NCI-H1694 (cell line): ENCODE measurements at regions not wholly inside any gene's neighbourhood (a gene's known extent, or its start where the extent isn't known, plus 50 kb on each side); places are given as distances from the start of the nearest gene placed in this dataset.
"Not testable (repeated sequence)": the region's sequence is repeated elsewhere in the genome, so short reads cannot be mapped to it uniquely, and the experiment has no call there.

Source experiments
- DNase-seq: peaks from one replicate; lab custom pipeline; 2025; lab: John Stamatoyannopoulos, UW

DNA sequence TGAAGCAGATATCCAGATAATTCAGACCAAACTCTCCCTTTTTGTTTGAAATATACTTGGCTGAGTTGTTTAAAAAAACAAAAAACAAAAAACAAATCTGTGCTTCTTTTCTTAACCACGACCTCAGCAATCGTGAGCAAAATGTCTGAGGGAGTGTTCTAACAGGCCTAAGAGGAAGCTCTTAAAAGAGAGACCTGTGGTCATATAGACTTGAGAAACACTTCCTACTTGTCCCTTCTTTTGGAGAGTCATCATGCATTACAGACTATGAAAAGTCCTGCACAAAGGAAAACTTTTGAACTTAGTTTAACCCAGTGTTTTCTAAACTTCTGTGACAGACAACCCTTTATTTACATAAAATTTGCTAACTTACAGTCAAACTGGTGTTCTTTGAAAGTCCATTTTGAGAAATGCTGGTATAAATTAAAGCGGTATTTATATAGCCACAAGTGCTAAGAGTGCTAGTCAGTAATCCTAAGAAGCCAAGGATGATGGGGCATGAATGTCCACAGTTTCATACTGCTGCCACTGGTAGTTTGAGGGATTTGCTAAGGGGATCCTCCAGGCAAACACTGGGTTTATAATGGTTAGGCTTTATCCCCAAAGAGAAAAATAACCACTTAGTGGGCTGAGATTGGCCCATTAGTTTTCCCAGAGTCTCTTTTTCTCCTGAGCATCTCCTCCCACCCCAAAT, 199.8 kb downstream of the LRRC70 start:
- DNase-seq, result no peak

DNA sequence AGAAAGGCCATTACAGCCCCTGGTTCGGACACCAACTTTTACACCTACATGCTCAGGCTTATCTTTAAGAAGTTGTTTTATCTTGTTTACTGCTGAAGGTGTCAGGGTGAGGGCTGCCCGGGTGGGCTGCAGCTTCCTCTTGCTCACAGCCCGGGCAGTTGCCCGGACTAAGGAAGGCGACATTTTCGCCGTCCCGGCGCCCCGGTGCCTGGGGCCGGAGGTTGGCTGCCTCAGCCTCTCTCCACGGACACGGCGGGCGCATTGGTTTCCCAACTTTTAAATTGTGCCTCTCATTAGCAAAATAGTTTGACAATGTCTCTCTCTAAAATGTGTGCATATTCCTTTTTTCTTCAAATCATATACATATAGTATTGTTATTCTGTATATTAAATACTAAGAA, 198.5 kb downstream of the LRRC70 start:
- DNase-seq, result not testable (repeated sequence)

DNA sequence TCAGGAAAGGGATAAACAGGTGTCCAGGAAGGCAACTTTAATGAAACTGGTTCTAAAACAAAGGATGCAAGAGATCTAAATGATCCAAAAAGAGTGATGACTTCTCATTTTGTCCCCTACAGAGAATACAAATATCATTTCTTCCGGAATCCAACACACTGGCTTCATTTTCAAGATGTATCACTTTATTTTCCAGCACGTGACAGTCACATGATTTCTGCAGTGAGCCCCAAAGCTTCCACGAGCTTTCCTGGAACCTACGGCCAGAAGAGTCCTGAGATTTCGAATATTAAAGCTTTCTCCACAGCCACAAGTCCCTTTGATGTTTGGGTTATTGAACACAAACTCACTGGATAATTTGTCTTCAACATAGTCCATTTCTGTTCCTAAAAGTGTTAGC, 198.0 kb downstream of the LRRC70 start:
- DNase-seq, result not testable (repeated sequence)

DNA sequence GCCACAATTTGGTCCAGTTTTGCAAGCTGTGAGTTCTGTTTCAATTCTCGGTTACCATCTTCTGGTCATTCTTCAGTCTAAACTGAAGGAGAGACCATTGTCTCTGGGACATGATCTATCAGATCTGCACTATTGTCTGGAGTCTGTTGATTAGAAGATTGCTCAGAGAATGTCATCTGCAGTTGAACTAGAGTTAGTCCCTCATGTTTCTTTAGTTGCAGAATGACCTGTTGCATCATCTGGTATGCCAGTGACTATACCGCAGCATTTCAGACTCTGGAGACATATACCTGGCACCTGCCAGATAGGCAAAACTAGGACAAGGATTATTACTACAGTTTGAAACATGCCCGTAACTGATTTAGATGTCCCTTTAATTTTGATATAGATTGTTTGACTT, 194.8 kb downstream of the LRRC70 start:
- no peak for DNase-seq

DNA sequence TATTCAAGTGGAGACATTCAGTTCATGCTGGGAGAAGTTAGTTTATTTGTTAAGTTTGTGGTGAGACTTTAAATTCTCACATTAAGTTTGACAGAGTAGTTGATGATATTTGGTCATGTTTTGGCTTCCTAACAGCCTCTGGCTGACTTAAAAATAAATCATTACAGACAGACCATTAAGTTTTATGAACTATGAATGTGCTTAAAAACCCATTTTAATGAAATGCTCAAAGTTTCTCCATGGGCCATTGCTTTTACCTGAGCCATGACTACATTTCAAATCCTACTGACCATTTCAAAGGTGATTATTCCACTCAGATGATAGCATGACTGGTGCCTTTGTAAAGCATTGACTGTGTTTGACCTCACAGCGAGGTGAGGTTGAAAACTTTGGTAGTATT, 192.7 kb downstream of the LRRC70 start:
- no peak for DNase-seq

DNA sequence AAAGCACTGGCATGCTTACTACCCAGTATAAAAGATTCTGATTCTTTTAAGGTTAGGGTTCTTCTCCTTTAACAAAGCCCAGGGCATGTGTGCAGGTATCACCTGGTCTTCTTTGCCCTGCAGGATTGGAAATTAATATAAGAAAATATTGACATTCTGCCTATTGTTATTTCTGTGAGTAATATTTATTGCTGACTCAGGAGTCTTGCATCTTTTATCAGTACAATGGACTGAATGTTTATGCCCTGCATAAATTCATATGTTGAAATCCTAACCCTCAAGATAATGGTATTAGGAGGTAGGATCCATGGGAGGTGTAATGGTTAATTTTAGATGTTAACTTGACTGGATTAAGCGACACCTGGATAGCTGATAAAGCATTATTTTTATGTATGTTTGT, 189.0 kb downstream of the LRRC70 start:
- DNase-seq, result no peak

DNA sequence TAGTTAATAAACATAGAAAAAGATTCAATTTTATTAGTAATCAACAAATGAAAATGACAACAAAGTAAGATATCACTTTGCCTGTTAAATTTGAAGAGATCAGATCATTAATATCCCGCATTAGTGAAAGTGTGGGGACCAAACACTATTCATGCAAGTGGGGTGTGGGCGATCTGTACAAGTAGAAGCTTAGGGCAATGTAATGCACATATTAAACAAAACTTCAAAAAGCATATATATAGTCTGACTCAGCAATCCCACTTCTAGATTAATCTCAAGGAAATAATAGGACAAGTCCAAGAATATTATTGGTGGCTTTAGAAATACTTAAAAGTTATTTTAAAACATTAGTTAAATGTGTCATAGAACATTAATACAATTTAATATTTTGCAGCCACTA, 188.5 kb downstream of the LRRC70 start:
- no peak for DNase-seq

DNA sequence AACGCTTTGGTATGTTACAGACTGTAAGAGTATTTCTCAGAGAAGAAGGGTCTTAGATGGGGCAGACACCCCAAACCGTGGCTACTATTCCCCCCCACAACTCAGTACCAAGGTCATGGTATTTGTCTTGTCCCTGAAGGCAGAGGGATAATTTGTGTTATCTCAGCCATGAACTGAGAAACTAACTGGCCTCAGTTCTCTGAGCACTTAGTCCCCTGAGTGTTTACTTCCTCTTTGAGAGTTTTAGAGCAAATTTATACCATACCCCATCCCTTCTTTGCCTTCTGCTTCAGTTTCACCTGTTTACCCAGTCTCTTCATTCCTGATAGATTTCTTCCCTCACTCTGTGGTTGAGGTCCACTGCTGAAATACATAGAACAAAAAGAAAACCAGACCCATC, 183.9 kb downstream of the LRRC70 start:
- no peak for DNase-seq

DNA sequence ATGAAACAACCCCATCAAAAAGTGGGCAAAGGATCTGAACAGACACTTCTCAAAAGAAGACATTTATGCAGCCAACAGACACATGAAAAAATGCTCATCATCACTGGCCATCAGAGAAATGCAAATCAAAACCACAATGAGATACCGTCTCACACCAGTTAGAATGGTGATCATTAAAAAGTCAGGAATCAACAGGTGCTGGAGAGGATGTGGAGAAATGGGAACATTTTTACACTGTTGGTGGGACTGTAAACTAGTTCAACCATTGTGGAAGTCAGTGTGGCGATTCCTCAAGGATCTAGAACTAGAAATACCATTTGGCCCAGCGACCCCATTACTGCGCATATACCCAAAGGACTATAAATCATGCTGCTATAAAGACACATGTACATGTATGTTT, 179.1 kb downstream of the LRRC70 start:
- not testable (repeated sequence) for DNase-seq

DNA sequence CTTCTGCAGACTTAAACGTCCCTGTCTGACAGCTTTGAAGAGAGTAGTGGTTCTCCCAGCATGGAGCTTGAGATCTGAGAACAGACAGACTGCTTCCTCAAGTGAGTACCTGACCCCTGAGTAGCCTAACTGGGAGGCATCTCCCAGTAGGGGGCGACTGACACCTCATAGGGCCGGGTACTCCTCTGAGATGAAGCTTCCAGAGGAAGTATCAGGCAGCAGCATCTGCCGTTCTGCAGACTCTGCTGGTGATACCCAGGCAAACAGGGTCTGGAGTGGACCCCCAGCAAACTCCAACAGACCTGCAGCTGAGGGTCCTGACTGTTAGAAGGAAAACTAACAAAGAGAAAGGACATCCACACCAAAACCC, 174.4 kb downstream of the LRRC70 start:
- DNase-seq, result not testable (repeated sequence)

DNA sequence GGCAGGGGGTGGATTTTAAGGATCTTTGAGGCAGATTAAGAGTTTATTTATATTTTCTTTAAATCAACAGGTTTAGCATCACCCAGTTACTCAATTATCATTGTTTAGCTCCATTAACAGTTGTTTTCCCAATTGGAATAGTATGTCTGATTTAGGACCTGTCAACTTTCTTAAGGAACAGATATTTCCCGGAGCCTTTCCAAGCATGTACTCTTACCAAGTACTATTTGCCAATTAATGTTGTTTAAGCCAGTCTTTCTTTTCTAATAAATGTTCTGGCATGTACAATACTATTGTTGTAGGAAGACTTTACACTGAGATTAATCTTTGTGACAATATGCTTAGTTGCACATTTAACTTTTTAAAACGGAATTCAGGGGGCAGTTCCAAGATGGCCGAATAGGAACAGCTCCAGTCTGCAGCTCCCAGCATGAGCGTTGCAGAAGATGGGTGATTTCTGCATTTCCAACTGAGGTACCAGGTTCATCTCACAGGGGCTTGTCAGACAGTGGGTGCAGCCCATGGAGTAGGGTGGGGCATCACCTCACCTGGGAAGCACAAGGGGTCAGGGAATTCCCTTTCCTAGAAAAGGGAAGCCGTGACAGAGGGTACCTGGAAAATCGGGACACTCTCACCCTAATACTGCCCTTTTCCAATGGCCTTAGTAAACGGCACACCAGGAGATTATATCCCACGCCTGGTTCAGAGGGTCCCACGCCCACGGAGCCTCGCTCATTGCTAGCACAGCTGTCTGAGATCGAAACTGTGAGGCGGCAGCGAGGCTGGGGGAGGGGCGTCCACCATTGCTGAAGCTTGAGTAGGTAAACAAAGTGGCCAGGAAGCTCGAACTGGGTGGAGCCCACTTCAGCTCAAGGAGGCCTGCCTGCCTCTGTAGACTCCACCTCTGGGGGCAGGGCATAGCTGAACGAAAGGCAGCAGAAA, 173.7 kb downstream of the LRRC70 start:
- DNase-seq, result not testable (repeated sequence)

DNA sequence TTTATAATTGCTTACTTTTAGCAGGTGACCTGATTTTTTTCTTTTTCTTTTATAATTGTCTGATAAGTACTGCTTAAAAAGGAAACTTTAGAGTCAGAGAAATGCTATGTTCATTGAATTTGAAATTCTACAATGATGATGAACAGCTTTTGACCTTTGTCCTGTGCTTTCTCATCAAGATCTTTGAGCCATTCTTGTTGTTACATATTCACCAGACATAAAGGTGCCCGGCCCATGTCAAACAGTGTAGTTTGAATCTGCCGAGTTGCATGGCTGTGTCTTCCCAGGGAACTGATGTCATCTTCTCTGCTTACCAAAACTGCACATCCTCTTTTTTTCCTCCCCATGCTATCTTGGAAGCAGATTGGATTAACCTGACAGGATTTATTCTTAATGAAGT, 163.6 kb downstream of the LRRC70 start:
- no peak for DNase-seq

DNA sequence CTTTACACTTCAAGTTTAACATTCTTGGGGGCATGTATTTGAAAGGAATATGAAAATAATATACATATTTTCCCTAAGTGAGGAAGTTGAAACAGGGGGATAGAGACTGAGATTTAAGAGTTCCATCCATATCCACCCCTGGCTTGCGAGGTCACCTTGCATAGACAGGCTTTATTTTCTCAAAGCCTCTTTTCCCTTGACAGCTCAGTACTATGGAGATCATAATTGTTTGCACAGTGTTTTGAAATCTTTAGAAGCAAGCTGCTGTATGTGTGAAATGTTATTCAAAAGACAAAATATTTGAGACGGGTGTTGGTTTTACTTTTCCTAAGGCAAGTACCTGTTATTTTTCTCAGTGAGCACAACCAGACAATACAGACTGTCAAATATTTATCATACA, 163.1 kb downstream of the LRRC70 start:
- DNase-seq, result no peak

DNA sequence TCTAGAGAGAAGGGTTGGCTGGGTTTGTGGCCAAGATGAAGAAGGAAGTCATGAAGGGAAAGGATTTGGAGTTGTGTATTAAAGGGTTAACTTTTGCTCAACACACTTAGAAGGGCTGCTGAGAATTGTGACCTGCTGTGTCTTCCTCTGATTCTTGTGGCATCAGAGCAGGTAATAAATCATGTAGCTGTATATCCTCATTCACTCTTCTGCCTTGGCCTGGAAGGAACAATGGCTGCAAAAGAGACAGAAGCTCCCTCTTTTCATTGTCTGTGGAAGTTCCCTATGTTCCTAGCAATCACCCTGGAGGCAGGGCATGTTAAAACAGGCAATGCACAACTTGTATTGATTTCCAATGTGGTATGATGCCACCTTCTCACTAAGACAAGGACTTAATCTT, 159.1 kb downstream of the LRRC70 start:
- no peak for DNase-seq

DNA sequence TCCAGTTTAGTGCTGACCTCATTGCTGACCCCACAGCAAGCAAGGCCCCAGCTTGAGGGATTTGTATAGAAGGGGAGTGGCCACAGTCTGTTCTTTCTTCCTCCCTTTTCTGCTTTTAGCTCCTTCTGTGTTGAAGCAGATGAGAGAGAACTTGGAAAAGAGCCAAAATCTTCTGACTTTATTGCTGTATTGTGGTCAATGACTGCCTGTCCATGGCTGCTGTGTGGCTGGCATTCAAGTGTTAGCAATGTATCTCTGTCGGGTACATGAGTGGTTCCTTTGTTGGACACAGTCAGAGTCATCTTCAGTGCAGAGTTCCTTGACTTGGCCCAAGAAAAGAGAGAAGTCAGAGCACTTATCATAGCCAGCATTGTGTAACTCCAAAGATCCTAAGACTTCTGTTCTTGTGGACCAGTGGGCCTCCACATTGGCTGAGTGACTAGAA, 154.1 kb downstream of the LRRC70 start:
- DNase-seq, result no peak

DNA sequence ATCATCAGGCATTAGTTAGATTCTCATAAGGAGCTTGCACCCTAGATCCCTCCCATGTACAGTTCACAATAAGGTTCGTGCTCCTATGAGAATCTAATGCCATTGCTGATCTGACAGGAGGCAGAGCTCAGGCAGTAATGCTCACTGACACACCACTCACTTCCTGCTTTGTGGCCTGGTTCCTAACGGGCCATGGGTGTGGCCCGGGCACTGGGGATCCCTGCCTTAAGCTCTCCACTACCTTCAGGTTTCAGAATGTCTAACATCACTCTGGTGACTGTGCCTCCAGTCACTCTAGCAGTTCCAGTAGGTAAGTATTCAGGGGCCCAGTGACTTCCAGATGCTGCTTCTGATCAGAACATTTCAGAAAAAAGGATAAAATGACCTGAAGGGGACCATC, 152.4 kb downstream of the LRRC70 start:
- no peak for DNase-seq

DNA sequence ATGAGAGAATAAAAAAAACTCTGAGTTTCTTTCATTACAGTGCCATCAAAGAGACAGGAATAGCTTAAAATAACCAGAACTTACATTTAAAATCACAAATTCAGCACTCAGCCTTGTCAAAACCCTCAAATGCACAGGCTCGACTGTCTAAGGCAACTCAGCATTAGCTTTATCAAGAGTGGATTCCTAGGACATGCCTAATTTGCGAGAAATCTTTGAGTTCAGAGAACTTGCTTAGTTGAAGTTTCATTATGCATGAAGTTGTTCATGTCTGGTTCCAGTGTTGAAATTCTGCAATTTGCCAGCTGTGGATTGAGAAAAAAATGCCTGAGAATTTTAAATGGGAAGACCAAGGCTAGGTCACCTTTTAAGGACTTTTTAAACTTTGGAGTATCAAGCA, 151.1 kb downstream of the LRRC70 start:
- no peak for DNase-seq

DNA sequence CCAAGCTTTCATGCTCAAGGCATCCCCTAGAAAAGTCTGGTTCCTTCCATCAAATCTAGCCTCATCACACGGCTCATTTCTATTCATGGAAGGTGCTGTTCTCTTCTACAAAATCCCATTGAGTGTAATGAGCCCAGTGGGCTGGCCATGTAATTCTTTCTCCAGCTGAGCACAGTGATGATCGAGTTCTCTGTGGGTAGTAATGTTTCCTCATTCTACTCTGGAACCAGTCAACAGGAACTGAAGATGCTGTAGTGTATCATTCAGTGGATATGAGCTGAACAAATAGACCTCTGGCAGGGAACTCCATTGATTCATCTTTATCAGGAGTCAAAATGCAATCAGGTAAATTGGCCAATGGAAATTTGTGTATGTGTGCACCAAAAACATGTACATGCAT, 149.2 kb downstream of the LRRC70 start:
- DNase-seq, result no peak

DNA sequence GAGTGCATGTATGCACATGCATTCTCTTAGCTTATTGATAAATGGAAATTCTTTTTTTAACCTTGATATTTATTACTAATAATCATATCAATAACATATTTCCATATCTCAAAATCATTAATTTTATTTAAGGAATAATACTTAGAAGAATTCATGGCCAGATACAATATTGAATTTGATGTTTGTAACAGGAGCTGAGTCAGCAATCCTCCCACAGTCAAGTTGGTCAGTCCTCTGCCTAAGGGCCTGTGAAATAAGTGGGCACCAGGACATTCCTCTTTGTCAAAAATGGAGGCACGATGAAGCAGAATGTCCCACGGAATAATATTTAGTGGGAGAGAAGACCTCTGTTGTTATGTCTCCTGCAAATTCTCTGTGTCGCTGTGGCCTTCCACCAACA, 148.6 kb downstream of the LRRC70 start:
- no peak for DNase-seq

DNA sequence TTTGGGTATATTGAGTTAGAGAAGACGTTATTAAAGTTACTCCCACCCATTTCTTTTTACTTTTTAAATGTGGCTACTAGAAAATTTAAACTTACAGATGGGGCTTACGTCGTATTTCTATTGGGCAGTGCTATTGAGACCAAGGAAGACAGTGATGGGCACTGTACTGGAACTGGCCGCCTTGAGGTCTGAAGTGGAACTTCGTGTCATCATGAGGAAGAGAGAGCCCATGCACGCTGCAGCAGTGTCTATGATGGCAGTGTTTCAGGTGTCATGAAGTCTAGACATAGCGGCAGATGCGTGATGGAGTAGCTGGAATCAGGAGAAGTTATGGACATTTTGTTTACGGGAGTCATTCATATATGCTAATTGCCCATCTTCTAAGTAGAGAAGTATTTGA, 143.7 kb downstream of the LRRC70 start:
- DNase-seq, result no peak

DNA sequence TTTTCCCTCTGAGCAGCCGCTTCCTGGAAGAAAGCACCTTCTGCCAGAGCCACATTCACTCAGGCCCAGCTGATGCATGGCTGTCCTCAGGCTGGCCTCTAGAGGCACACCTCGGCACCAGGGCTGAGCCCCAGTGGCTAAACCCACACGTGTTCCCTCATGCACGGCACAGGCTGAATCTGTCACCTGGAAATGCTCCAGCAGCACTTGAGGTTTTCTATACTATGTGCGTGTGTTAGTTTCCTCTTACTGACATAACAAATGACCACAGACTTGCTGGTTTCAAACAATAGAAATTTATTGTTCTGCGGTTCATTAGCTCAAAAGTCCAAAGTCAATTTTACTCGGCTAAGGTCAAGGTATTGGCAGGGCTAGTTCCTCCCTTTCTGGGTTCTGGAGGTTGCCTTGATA, 141.4 kb downstream of the LRRC70 start:
- DNase-seq, result no peak

DNA sequence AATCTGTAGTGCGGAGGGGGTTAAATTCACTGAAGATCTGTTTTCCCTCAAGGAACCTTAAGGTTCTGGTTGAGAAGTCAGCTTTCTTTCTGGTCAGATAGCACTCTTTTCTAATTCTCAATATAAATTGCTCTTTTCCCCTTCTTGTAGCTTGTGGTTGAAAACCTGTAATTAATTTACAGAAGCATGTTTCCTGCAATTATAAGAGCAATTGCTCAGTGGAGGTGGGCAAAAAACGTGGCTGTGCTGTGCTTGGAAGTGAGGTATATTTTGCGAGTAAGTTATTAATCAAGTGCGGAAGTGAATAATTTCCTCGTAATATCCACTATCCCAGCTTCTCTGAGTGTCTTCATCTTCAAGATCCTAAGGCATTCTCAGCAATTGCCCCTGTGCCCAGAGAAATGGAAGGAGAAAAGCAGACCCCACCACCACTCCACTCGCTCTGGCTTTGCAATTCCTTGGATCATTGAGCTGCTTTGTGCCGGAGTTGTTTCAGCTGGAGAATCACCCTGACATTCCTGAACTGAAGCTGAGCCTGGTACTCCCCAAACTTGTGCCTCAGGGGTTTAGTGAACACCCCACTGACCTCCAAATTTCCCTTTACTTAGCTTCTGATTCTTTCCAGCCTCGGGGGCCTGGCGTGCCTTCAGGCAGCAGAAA, 140.6 kb downstream of the LRRC70 start:
- DNase-seq, result no peak

DNA sequence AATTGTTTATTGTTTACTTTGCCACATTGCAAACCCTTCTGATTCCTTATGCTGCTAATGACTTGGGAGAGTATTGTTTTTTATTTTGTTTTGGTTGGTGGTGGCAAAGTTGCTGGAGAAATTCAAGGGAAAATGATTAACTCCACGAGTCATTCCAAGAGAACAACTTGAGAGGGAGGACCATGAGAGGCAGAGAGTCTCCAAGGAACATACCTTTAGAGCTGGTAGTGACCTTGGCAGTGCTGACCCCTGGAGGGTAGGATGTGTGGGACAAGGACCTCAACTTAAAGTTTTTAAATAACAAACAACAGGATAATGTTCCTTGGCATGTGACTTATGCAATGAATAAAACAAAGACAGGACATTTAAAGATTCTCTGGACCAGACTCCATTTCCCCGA, 139.7 kb downstream of the LRRC70 start:
- no peak for DNase-seq
